Bronchial epithelial cell (primary cell): ENCODE measurements at regions not wholly inside any gene's neighbourhood (a gene's known extent, or its start where the extent isn't known, plus 50 kb on each side); places are given as distances from the start of the nearest gene placed in this dataset.
"Not testable (repeated sequence)": the region's sequence is repeated elsewhere in the genome, so short reads cannot be mapped to it uniquely, and the experiment has no call there.

ENCODE experiments used
- DNase-seq: peaks from one replicate; pipeline ENCODE4 v3.0.0-alpha.2; 2010; ENCODE audit warnings: low read depth
- FAIRE-seq: peaks from 2 replicates; lab custom pipeline; 2011; peaks lifted over from hg19 to GRCh38; lab: Jason Lieb, UNC
- H3K27me3 ChIP-seq: 2 replicates; pipeline ENCODE4 v1.5.1; 2011; ENCODE audit warnings: low read length; ENCODE audit not compliant: control insufficient read depth, insufficient read depth
- H3K36me3 ChIP-seq: 2 replicates; pipeline ENCODE4 v1.5.1; 2011; ENCODE audit warnings: low read length; ENCODE audit not compliant: control insufficient read depth, insufficient read depth
- H3K4me3 ChIP-seq: 2 replicates; pipeline ENCODE4 v1.5.1; 2011; ENCODE audit warnings: mild to moderate bottlenecking, low read depth, low read length, control low read depth
- TF ChIP-seq, protein P1 (sequence below): IDR thresholded peaks from 2 replicates; pipeline ENCODE4 v1.5.1; 2011; ENCODE audit warnings: mild to moderate bottlenecking, moderate library complexity, low read length, control low read depth, inconsistent platforms; ENCODE audit not compliant: insufficient read depth, severe bottlenecking

GRCh38 chr6:137933696-137934095 is 66.6 kb downstream of the TNFAIP3 start:
- no peaks in the 10 kb centered on the region for H3K36me3 ChIP-seq
- no peaks in the 10 kb centered on the region for H3K27me3 ChIP-seq
- H3K4me3 ChIP-seq = no peak overlapping the region
- TF ChIP-seq, protein P1, sequence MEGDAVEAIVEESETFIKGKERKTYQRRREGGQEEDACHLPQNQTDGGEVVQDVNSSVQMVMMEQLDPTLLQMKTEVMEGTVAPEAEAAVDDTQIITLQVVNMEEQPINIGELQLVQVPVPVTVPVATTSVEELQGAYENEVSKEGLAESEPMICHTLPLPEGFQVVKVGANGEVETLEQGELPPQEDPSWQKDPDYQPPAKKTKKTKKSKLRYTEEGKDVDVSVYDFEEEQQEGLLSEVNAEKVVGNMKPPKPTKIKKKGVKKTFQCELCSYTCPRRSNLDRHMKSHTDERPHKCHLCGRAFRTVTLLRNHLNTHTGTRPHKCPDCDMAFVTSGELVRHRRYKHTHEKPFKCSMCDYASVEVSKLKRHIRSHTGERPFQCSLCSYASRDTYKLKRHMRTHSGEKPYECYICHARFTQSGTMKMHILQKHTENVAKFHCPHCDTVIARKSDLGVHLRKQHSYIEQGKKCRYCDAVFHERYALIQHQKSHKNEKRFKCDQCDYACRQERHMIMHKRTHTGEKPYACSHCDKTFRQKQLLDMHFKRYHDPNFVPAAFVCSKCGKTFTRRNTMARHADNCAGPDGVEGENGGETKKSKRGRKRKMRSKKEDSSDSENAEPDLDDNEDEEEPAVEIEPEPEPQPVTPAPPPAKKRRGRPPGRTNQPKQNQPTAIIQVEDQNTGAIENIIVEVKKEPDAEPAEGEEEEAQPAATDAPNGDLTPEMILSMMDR = no peak
- FAIRE-seq (peak; percentile 36), DNase-seq (peak; percentile 79)

- Histone ChIP-seq H3K27me3 (no peaks in the 10 kb centered on the region), H3K4me3 (no peak overlapping the region), H3K36me3 (no peaks in the 10 kb centered on the region)
- no peak for DNase-seq
- TF ChIP-seq, protein P1 = no peak
- FAIRE-seq = no peak
These were observed 69.7 kb downstream of the TNFAIP3 start for GRCh38 chr6:137936798-137937197.

- no peak for DNase-seq
These were observed 70.8 kb downstream of the TNFAIP3 start for GRCh38 chr6:137937834-137938233.

GRCh38 chr6:137938770-137939379 is 71.8 kb downstream of the TNFAIP3 start:
- FAIRE-seq (no peak), DNase-seq (no peak)
- no peak overlapping the region for H3K4me3 ChIP-seq
- no peaks in the 10 kb centered on the region for H3K36me3 ChIP-seq
- TF ChIP-seq, protein P1 = no peak
- H3K27me3 ChIP-seq = no peaks in the 10 kb centered on the region

More at GRCh38 chr6:137937834-137938233, 70.8 kb downstream of the TNFAIP3 start:
- no peak for FAIRE-seq
- H3K36me3 ChIP-seq = no peaks in the 10 kb centered on the region
- H3K4me3 ChIP-seq = no peak overlapping the region
- TF ChIP-seq, protein P1 = no peak
- no peaks in the 10 kb centered on the region for H3K27me3 ChIP-seq

GRCh38 chr6:137941995-137942394 is 74.9 kb downstream of the TNFAIP3 start:
- FAIRE-seq = no peak
- TF ChIP-seq, protein P1 = no peak
- no peak overlapping the region for H3K4me3 ChIP-seq
- no peak for DNase-seq
- H3K27me3 ChIP-seq = no peaks in the 10 kb centered on the region
- no peaks in the 10 kb centered on the region for H3K36me3 ChIP-seq

GRCh38 chr6:137942736-137943135 is 75.7 kb downstream of the TNFAIP3 start:
- TF ChIP-seq, protein P1 = no peak
- no peaks in the 10 kb centered on the region for H3K27me3 ChIP-seq
- DNase-seq = no peak
- H3K36me3 ChIP-seq = no peaks in the 10 kb centered on the region
- FAIRE-seq = no peak
- no peak overlapping the region for H3K4me3 ChIP-seq

- H3K27me3 ChIP-seq, H3K4me3 ChIP-seq, H3K36me3 ChIP-seq: not testable (repeated sequence)
- DNase-seq = peak; percentile 29
- FAIRE-seq = peak; percentile 92
These were observed 77.3 kb downstream of the TNFAIP3 start for GRCh38 chr6:137944381-137944780.
